ENCODE measurements at regions not wholly inside any gene's neighbourhood (a gene's known extent, or its start where the extent isn't known, plus 50 kb on each side); places are given as distances from the start of the nearest gene placed in this dataset.

GRCh38 chr11:26043665-26044064 lies 288.3 kb upstream of the ANO3 start:
- no peaks in the 10 kb centered on the region for H3K9me3 ChIP-seq

GRCh38 chr11:26044389-26044788 lies 287.5 kb upstream of the ANO3 start:
- ATAC-seq (ENCODE audit: low FRiP score in 2 of 2) (no peak), DNase-seq (no peak)
- H3K4me3 ChIP-seq = no peak overlapping the region
- H3K27me3 ChIP-seq = no peaks in the 10 kb centered on the region
- no peak overlapping the region for H3K27ac ChIP-seq
- H3K4me1 ChIP-seq = no peaks in the 10 kb centered on the region
- H3K36me3 ChIP-seq = no peaks in the 10 kb centered on the region
- 71 to 76% methylated on average over 1 of the region's 1 CpG for WGBS, 2 donors
- H3K9me3 ChIP-seq = no peaks in the 10 kb centered on the region
- TF ChIP-seq POLR2AphosphoS5 (IDR thresholded peaks at IDR 0.05) (no peak), POLR2A (IDR thresholded peaks at IDR 0.05) (no peak), EP300 (IDR thresholded peaks at IDR 0.05) (no peak)

More at GRCh38 chr11:26043665-26044064, 288.3 kb upstream of the ANO3 start:
- no peak for TF ChIP-seq EP300 (IDR thresholded peaks at IDR 0.05)
- no peak for TF ChIP-seq POLR2A (IDR thresholded peaks at IDR 0.05)
- TF ChIP-seq POLR2AphosphoS5 (IDR thresholded peaks at IDR 0.05) = no peak
- TF ChIP-seq, protein P1, sequence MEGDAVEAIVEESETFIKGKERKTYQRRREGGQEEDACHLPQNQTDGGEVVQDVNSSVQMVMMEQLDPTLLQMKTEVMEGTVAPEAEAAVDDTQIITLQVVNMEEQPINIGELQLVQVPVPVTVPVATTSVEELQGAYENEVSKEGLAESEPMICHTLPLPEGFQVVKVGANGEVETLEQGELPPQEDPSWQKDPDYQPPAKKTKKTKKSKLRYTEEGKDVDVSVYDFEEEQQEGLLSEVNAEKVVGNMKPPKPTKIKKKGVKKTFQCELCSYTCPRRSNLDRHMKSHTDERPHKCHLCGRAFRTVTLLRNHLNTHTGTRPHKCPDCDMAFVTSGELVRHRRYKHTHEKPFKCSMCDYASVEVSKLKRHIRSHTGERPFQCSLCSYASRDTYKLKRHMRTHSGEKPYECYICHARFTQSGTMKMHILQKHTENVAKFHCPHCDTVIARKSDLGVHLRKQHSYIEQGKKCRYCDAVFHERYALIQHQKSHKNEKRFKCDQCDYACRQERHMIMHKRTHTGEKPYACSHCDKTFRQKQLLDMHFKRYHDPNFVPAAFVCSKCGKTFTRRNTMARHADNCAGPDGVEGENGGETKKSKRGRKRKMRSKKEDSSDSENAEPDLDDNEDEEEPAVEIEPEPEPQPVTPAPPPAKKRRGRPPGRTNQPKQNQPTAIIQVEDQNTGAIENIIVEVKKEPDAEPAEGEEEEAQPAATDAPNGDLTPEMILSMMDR (IDR thresholded peaks at IDR 0.05) = no peak
- DNase-seq (no peak), ATAC-seq (ENCODE audit: low FRiP score in 2 of 2) (no peak)
- no peaks in the 10 kb centered on the region for H3K4me1 ChIP-seq
- no peak overlapping the region for H3K4me3 ChIP-seq
- 91 to 95% methylated on average over 1 of the region's 1 CpG for WGBS, 2 donors
- no peaks in the 10 kb centered on the region for H3K27me3 ChIP-seq
- H3K36me3 ChIP-seq = no peaks in the 10 kb centered on the region
- H3K27ac ChIP-seq = no peak overlapping the region

- ATAC-seq (ENCODE audit: low FRiP score in 2 of 2) = no peak
- no peaks in the 10 kb centered on the region for H3K4me1 ChIP-seq
- no peak overlapping the region for H3K4me3 ChIP-seq
- TF ChIP-seq POLR2AphosphoS5 (IDR thresholded peaks at IDR 0.05) (no peak), POLR2A (IDR thresholded peaks at IDR 0.05) (no peak), EP300 (IDR thresholded peaks at IDR 0.05) (no peak)
- TF ChIP-seq, protein P1 (IDR thresholded peaks at IDR 0.05) = no peak
- H3K27me3 ChIP-seq = no peaks in the 10 kb centered on the region
- no peaks in the 10 kb centered on the region for H3K9me3 ChIP-seq
- H3K27ac ChIP-seq = no peak overlapping the region
- no peak for DNase-seq
- H3K36me3 ChIP-seq = no peaks in the 10 kb centered on the region
These were observed 286.8 kb upstream of the ANO3 start for GRCh38 chr11:26045082-26045481.

DNA sequence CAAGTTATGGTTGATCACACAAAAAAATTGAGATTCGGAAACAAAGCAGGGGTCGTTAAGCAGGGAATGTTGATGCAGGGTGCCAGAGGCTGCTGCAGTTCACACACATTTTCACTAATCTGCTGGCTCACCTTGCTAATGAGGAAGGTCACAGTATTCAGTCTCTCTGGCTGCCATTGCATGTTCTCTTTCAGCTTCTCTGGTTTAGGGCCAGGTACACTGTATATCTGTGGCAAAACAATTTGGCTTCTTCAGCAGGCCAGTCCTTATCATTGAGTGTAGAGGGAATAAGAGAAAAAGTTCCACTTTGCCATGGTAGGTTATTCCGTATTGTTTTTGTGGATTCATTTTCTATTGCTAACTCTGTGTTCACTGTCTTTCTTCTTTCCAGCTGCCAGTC lies 283.7 kb upstream of the ANO3 start:
- no peaks in the 10 kb centered on the region for H3K27me3 ChIP-seq
- no peak overlapping the region for H3K4me3 ChIP-seq
- H3K36me3 ChIP-seq = no peaks in the 10 kb centered on the region
- TF ChIP-seq, protein P1 (IDR thresholded peaks at IDR 0.05) = no peak
- TF ChIP-seq POLR2AphosphoS5 (IDR thresholded peaks at IDR 0.05) (no peak), EP300 (IDR thresholded peaks at IDR 0.05) (no peak), POLR2A (IDR thresholded peaks at IDR 0.05) (no peak)
- H3K9me3 ChIP-seq = no peaks in the 10 kb centered on the region
- ATAC-seq (ENCODE audit: low FRiP score in 2 of 2) (no peak), DNase-seq (no peak)
- H3K4me1 ChIP-seq = no peaks in the 10 kb centered on the region
- H3K27ac ChIP-seq = no peak overlapping the region
- WGBS, 2 donors = 87 to 93% methylated on average over 3 of the region's 3 CpGs

DNA sequence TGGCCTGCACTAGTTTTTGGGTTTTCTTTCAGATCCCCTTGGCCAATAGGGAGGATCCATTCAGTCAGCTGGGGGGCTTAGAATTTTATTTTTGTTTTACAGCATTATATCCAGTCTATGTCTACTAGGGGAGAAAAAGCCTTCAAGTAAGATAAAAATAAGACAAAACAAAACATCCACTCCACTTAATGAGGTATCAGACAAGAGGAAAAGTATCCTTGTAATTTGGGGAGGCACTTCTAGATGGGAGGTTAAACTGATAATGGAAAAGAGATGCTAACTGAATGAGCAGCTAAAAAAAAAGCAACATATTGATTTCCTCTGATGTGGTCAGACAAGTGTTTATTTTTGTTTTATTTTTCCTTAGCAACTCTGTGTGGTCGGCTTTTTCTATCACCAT lies 278.0 kb upstream of the ANO3 start:
- DNase-seq = no peak
- Histone ChIP-seq H3K4me1 (no peaks in the 10 kb centered on the region), H3K27me3 (no peaks in the 10 kb centered on the region), H3K4me3 (no peak overlapping the region), H3K36me3 (no peaks in the 10 kb centered on the region), H3K9me3 (no peaks in the 10 kb centered on the region), H3K27ac (no peak overlapping the region)
- ATAC-seq (ENCODE audit: low FRiP score in 2 of 2) = no peak
- TF ChIP-seq EP300 (IDR thresholded peaks at IDR 0.05) = no peak
- no peak for TF ChIP-seq POLR2AphosphoS5 (IDR thresholded peaks at IDR 0.05)
- TF ChIP-seq, protein P1 (IDR thresholded peaks at IDR 0.05) = no peak
- no peak for TF ChIP-seq POLR2A (IDR thresholded peaks at IDR 0.05)
- WGBS, 2 donors = 42 to 53% methylated on average over 1 of the region's 1 CpG

Data from upper lobe of left lung (tissue), 6 donors.